ENCODE measurements at regions not wholly inside any gene's neighbourhood (a gene's known extent, or its start where the extent isn't known, plus 50 kb on each side); places are given as distances from the start of the nearest gene placed in this dataset.

GRCh38 chr2:120867290-120868241 lies 131.9 kb downstream of the GLI2 start:
- DNase-seq = peak; percentile 63

GRCh38 chr2:120868366-120868765 lies 132.7 kb downstream of the GLI2 start:
- no peak for DNase-seq

GRCh38 chr2:120869036-120869729 lies 133.5 kb downstream of the GLI2 start:
- DNase-seq = no peak

GRCh38 chr2:120869730-120870466 lies 134.2 kb downstream of the GLI2 start:
- DNase-seq = no peak

- no peak for DNase-seq
These were observed 134.8 kb downstream of the GLI2 start for GRCh38 chr2:120870467-120870788.

- peak; percentile 35 for DNase-seq
These were observed 135.5 kb downstream of the GLI2 start for GRCh38 chr2:120871016-120871635.

GRCh38 chr2:120871881-120872620 lies 136.4 kb downstream of the GLI2 start:
- no peak for DNase-seq

- DNase-seq = no peak
These were observed 138.6 kb downstream of the GLI2 start for GRCh38 chr2:120873958-120874887.

GRCh38 chr2:120874888-120875275 lies 139.2 kb downstream of the GLI2 start:
- no peak for DNase-seq

- peak; percentile 47 for DNase-seq
These were observed 139.8 kb downstream of the GLI2 start for GRCh38 chr2:120875431-120875830.

GRCh38 chr2:120876526-120877280 lies 141.0 kb downstream of the GLI2 start:
- no peak for DNase-seq

- no peak for DNase-seq
These were observed 141.7 kb downstream of the GLI2 start for GRCh38 chr2:120877409-120877808.

- peak; percentile 37 for DNase-seq
These were observed 143.3 kb downstream of the GLI2 start for GRCh38 chr2:120878970-120879369.

GRCh38 chr2:120879431-120880295 lies 144.0 kb downstream of the GLI2 start:
- DNase-seq = peak; percentile 83

- DNase-seq = no peak
These were observed 144.7 kb downstream of the GLI2 start for GRCh38 chr2:120880381-120880780.

GRCh38 chr2:120881981-120882788 lies 146.5 kb downstream of the GLI2 start:
- no peak for DNase-seq

- DNase-seq = no peak
These were observed 148.2 kb downstream of the GLI2 start for GRCh38 chr2:120883607-120884440.
